Glutamatergic neuron (in vitro differentiated cells): ENCODE measurements at regions not wholly inside any gene's neighbourhood (a gene's known extent, or its start where the extent isn't known, plus 50 kb on each side); places are given as distances from the start of the nearest gene placed in this dataset.

Experiments
- DNase-seq: peaks from one replicate; pipeline ENCODE4 v3.0.0; 2022
- H3K27ac Mint-ChIP-seq: one replicate; pipeline ENCODE4 v1.8.0; 2020; ENCODE audit warnings: mild to moderate bottlenecking, mixed read lengths, inconsistent platforms; ENCODE audit not compliant: unreplicated experiment
- H3K27me3 Mint-ChIP-seq: one replicate; pipeline ENCODE4 v1.8.0; 2020; ENCODE audit warnings: mild to moderate bottlenecking, moderate library complexity, mixed read lengths, inconsistent platforms; ENCODE audit not compliant: unreplicated experiment
- H3K36me3 Mint-ChIP-seq: one replicate; pipeline ENCODE4 v1.8.0; 2020; ENCODE audit warnings: mild to moderate bottlenecking, mixed read lengths, inconsistent platforms; ENCODE audit not compliant: unreplicated experiment
- H3K4me1 Mint-ChIP-seq: one replicate; pipeline ENCODE4 v1.8.0; 2020; ENCODE audit warnings: mild to moderate bottlenecking, low read depth, mixed read lengths, inconsistent platforms; ENCODE audit not compliant: unreplicated experiment
- H3K4me3 Mint-ChIP-seq: one replicate; pipeline ENCODE4 v1.8.0; 2020; ENCODE audit warnings: mild to moderate bottlenecking, mixed read lengths, inconsistent platforms; ENCODE audit not compliant: unreplicated experiment
- H3K9me3 Mint-ChIP-seq: one replicate; pipeline ENCODE4 v1.8.0; 2020; ENCODE audit warnings: mild to moderate bottlenecking, moderate library complexity, mixed read lengths, inconsistent platforms; ENCODE audit not compliant: unreplicated experiment
- CTCF ChIP-seq: fragments of 200-600 bp; sonication (generic); IDR thresholded peaks from one replicate; pipeline ENCODE4 v1.5.0; 2021; ENCODE audit not compliant: partially characterized antibody, unreplicated experiment

DNA sequence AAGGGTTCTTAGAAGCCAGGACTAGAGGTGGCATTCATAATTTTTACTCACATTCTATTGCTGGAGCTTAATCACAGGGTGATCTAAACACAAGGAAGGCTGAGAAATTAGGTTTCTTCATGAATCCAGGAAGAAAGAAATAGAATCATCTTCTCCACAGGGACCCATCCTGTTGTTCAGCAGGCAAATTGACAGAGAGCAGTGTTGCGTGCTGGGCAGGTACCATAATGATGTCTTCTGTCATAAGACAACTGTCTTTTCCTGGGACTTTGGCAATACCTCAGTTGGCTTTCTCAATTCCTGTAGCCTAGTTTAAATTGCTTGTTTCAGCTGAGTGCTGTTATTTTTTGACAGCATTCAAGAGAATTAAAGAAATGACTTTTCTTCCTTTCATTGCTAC is 468.0 kb upstream of the SYT1 start:
- H3K4me1 Mint-ChIP-seq: peaks cover 2% of the 10 kb centered on the region
- no peaks in the 10 kb centered on the region for H3K36me3 Mint-ChIP-seq

DNA sequence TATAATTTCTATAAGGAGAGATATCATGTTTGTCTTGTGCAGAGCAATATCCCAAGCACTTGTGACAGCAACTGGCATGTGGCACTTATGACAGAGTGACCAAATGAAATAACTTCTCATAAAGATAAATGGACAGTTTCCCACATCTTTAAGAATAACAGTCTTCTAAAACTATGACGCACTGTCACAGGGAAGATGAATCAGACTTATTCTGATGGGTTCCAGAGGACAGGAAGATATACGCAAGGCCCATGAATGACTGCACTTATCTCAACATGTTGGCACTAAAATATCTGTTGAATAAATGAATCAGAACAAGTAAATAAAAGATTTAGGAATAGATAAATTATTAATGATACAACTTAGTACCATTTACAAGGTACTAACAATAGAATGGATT is 465.8 kb upstream of the SYT1 start:
- TF ChIP-seq CTCF: no peak
- Mint-ChIP-seq H3K4me1 (peaks cover 7% of the 10 kb centered on the region), H3K36me3 (no peaks in the 10 kb centered on the region), H3K4me3 (no peak overlapping the region), H3K27me3 (no peaks in the 10 kb centered on the region), H3K9me3 (no peaks in the 10 kb centered on the region), H3K27ac (no peak overlapping the region)
- DNase-seq: no peak

More for the DNA sequence above, 468.0 kb upstream of the SYT1 start:
- Mint-ChIP-seq H3K9me3 (no peaks in the 10 kb centered on the region), H3K27me3 (no peaks in the 10 kb centered on the region), H3K4me3 (no peak overlapping the region), H3K27ac (no peak overlapping the region)
- DNase-seq: no peak
- no peak for TF ChIP-seq CTCF

- no peak for TF ChIP-seq CTCF
- H3K4me1 Mint-ChIP-seq: peaks cover 5% of the 10 kb centered on the region
- no peaks in the 10 kb centered on the region for H3K36me3 Mint-ChIP-seq
- no peak overlapping the region for H3K27ac Mint-ChIP-seq
- H3K4me3 Mint-ChIP-seq: no peak overlapping the region
- DNase-seq: no peak
- no peaks in the 10 kb centered on the region for H3K27me3 Mint-ChIP-seq
- H3K9me3 Mint-ChIP-seq: no peaks in the 10 kb centered on the region
Measured at GRCh38 chr12:78402366-78403134, 462.0 kb upstream of the SYT1 start.

GRCh38 chr12:78403136-78403535 is 461.4 kb upstream of the SYT1 start:
- Mint-ChIP-seq H3K36me3 (no peaks in the 10 kb centered on the region), H3K4me1 (peaks cover 6% of the 10 kb centered on the region), H3K9me3 (no peaks in the 10 kb centered on the region), H3K27me3 (no peaks in the 10 kb centered on the region), H3K27ac (peak overlapping the region; percentile 7), H3K4me3 (no peak overlapping the region)
- no peak for TF ChIP-seq CTCF
- DNase-seq: no peak

DNA sequence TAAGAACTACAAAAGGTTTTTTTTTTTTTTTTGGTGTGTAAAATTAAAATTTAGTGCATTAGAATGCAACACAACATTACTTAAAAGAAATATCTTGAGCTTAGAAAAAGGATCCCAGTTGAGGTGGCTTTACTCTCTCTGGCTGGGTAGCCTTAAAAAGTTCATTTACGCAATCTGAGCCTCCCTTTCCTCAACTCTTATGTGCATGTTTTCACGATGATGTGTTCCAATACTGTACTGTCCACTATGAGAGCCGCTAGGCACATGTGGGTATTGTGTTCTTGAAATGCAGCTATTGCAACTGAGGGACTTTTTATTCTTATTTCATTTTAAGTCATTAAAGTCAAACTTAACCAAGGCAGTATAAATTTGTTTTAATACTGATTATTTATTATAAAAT is 460.9 kb upstream of the SYT1 start:
- H3K4me3 Mint-ChIP-seq: no peak overlapping the region
- no peak for DNase-seq
- no peak overlapping the region for H3K27ac Mint-ChIP-seq
- no peak for TF ChIP-seq CTCF
- H3K36me3 Mint-ChIP-seq: no peaks in the 10 kb centered on the region
- H3K4me1 Mint-ChIP-seq: peaks cover 6% of the 10 kb centered on the region
- H3K9me3 Mint-ChIP-seq: no peaks in the 10 kb centered on the region
- no peaks in the 10 kb centered on the region for H3K27me3 Mint-ChIP-seq
